ENCODE measurements at regions not wholly inside any gene's neighbourhood (a gene's known extent, or its start where the extent isn't known, plus 50 kb on each side); places are given as distances from the start of the nearest gene placed in this dataset.
"Not testable (repeated sequence)": the region's sequence is repeated elsewhere in the genome, so short reads cannot be mapped to it uniquely, and the experiment has no call there.

- TF ChIP-seq, protein P1, sequence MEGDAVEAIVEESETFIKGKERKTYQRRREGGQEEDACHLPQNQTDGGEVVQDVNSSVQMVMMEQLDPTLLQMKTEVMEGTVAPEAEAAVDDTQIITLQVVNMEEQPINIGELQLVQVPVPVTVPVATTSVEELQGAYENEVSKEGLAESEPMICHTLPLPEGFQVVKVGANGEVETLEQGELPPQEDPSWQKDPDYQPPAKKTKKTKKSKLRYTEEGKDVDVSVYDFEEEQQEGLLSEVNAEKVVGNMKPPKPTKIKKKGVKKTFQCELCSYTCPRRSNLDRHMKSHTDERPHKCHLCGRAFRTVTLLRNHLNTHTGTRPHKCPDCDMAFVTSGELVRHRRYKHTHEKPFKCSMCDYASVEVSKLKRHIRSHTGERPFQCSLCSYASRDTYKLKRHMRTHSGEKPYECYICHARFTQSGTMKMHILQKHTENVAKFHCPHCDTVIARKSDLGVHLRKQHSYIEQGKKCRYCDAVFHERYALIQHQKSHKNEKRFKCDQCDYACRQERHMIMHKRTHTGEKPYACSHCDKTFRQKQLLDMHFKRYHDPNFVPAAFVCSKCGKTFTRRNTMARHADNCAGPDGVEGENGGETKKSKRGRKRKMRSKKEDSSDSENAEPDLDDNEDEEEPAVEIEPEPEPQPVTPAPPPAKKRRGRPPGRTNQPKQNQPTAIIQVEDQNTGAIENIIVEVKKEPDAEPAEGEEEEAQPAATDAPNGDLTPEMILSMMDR (IDR thresholded peaks at IDR 0.05) = not testable (repeated sequence)
- not testable (repeated sequence) for TF ChIP-seq POLR2A (IDR thresholded peaks at IDR 0.05; ENCODE audit: low read depth); EP300 (IDR thresholded peaks at IDR 0.05); POLR2AphosphoS5 (IDR thresholded peaks at IDR 0.05)
These were observed 262.3 kb upstream of the POU1F1 start for GRCh38 chr3:87538722-87539121.
